HG03432 (cell line): ENCODE measurements at regions not wholly inside any gene's neighbourhood (a gene's known extent, or its start where the extent isn't known, plus 50 kb on each side); places are given as distances from the start of the nearest gene placed in this dataset.

ENCODE experiments used
- ATAC-seq: cut with Tn5 transposase; IDR thresholded peaks from one replicate; pipeline ENCODE4 v1.9.1; 2021; ENCODE audit warnings: mild to moderate bottlenecking, moderate library complexity; ENCODE audit not compliant: unreplicated experiment

DNA sequence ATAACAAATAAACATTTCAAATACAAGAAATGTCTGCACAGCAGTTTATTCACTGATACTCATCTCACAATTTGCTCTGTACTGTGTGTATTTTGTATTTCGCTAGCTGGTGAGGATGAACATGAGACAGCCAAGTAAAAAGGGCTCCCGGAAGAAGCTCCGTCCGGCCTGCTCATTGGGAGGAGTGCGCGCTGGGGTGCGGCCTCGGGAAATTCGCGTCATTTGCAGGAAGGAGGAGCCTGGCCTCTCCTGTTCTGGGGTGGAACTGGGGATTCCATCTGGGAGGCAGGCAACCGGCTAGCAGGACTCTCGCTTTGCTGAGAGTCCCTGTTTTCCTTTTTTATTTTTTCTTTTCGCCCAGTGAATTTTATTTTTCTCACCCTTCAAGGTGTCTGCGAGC lies 368.4 kb upstream of the TMEM132C start:
- ATAC-seq: no peak

DNA sequence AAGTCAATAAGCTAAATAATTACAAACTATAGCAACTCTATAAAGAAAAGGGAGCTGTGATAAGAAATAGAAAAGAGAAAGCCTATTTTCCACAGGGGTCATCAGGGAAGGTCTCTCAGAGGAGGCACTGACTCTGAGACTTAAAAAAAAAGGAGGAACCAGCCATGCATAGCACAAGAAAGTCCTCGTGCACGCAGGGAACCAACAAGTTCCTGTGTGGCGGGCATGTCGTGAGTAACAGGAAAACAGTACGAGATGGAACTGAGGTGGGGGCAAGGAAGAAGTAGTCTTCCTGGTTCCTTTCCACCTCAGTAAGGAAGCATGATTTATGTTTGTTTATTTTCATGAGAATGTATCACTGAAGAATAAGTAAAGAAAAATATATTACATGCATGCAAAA lies 367.0 kb upstream of the TMEM132C start:
- no peak for ATAC-seq

DNA sequence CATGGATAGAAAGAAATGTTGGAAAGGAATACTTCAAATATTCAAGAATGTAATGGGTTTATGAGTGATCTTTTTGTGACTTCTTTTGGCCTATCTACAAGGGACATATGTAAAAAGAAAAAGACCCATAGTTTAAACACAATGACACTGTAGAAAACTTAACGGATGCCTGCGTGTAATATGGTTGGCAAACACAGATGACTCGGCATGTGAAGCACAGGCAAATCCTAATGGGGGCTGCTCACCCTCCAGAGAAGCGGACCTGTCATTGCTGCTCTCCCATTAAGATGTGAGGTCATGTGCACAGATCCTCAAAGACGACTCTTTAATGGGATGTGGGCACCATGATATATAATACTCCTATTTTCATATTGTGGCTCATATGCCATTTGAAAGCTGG lies 366.6 kb upstream of the TMEM132C start:
- no peak for ATAC-seq

DNA sequence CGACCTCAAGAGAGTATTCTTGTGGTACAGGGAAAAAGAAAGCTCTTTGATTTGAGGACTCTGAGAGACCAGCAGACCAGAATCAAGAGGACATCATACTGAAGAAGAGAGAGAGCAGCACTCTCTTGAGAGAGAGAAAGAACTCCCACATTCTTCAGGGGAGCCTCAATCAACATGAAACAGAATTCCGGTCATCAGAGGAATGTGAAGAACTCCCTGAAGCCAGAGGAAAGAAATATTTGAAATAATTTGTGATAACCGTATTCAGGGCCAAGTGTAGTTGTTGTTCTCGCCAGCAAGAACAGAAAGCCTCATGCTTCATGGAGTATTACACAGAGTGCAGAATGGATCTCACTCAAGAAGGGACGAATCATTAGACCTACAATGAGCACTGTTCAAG lies 363.8 kb upstream of the TMEM132C start:
- no peak for ATAC-seq

DNA sequence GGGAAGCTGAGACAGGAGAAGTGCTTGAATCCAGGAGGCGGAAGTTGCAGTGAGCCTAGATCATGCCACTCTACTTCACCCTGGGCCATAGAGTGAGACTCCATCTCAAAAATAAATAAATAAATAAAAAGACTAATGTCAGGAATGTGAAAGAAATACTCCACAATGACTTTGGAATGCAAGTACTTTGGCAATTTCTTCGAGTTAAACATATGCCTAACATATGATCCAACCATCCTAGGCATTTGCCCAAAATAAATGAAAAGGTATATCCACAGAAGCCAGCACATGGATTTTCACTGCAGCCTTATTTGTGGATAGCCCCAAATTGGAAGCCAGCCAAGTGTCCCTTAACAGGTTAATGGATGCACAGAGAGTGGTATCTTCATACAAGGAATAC lies 357.9 kb upstream of the TMEM132C start:
- no peak for ATAC-seq

DNA sequence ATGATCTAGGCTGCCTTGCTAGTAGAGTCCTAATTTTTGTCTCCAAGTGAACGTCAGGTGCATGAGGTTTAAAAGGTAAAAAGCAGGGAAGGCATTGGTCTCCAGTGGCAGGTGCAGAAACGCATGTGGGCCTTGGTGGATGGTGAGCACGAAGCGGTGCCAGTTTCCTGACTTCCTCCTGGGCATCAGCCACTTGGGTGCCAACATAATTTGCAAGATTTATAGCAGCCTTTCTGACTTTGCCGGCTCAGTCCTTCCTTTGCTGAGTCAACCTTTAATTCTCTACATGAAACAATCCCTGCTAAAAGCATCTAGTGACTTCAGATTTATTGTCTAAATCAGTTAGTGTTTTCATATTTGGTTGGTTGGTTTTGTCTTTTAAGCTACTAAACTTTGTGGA lies 355.7 kb upstream of the TMEM132C start:
- no peak for ATAC-seq

DNA sequence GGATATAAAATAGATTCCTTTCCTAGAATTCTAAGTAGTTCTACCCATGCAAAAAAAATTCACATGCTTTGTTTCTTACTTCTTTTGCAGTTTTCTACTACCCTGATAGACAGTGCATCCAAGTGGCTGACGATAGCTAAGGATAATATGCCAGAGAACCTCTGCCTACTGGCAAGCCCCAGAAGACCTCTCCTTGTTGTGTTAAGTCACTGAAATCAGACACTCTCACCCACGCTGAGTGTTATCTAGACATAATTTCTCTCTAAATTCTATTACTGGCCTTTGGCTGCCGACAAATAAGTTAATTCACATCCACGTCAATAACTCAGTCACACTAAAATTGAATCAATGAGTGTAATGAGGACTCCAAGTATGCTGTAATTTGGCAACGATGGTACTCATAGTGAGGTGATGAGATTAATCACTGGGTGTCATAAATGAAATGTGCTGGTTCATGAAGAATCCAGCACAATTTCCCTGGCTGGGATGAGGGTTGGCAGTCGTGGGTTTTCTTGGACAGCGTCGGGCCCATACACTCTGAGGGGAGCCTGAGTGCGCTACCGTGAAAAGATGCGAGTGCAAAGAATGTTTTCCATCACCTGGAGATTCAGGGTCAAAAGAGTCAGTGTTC lies 354.8 kb upstream of the TMEM132C start:
- ATAC-seq: no peak

DNA sequence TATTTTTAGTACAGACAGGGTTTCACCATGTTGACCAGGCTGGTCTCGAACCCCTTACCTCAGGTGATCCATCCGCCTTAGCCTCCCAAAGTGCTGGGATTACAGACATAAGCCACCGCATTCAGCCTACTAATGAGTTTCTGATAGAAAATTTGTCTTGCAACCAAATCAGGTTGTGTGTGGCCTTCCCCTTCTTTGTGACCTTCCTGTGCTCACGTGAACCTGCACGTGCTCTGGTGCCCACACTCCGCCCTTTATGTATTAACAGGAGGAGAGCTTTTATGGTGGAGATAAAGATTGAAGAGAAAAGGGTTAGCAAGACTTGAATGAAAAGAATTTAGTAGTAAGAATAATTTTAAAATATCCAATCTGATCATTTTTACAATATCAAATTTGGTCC lies 343.5 kb upstream of the TMEM132C start:
- ATAC-seq: no peak

DNA sequence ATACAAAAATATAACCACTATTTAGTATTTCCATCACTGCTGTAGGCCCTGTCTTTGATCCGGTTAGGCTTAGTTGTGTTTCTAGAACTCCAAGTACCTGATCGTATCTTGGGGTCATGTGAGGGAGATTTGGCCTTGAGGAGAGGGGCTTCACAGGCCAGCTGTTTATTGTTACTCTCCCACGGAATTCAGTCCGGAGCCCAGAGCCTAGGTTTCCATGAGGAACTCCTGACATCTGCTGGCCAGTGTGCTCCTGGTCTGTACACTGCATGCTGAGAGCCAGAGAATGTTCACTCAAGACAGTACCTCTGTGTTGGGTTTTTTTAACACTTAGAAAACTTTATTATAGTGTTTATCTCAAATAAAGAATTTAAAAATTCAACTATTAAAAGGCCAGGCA lies 341.0 kb upstream of the TMEM132C start:
- no peak for ATAC-seq

DNA sequence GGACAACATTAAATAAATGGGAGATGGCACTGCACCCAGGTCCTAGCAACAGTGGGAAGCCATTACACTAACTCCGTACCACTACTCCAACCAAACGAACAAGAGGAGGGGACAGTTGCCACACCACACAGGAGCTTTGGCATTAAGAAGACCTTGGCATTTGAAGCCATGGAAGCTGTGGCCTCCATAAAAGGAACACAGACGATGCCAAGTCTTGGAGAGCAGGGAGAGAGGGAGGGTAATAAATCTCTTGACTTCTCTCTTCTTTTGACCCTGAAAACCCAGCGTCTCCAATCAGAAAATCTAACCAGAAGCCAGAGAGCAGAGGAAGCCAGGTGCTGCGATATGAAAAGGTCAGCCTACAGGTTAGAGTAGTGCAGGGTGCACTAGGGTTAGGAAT lies 338.8 kb upstream of the TMEM132C start:
- no peak for ATAC-seq

DNA sequence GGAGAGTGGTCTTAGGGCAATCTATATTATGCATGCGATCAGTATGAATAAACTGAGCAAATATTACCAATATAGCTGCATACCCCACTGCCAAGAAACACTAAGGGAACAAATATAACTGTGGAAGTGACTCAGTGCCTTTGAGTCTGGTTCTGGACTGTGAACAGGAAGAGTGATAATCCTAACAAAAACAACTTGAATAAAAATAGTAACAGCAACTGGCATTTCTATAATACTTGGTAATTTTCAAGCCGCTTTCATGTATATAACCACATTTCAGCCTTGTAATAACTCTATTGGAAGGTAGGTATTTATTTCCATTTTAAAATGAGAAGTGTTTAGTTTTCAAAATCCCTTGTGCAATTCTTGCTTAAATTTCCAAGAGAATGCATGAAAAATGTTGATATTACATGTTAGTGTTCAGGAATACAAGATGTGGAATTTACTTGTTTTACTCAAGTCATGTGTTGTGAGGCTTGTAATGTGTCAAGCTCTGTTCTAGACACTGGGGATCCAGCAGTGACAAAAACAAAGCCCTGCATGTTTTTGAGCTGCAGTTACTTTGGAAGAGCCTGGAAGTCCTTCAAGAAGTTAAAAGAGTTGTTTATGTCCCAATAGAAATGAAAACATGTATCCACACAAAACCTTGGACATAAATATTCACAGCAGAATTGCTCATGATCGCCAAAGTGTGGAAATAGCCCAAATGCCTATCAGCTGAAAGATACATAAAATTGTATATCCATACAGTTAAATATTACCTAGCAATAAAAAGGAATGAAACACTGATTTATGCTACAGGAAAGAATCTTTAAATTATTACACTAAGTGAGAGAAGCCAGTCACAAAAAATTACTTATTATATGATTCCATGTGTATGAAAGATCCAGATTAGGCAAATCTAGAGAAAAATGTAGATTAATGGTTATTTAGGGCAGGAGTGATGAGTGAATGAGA lies 338.1 kb upstream of the TMEM132C start:
- ATAC-seq: no peak

DNA sequence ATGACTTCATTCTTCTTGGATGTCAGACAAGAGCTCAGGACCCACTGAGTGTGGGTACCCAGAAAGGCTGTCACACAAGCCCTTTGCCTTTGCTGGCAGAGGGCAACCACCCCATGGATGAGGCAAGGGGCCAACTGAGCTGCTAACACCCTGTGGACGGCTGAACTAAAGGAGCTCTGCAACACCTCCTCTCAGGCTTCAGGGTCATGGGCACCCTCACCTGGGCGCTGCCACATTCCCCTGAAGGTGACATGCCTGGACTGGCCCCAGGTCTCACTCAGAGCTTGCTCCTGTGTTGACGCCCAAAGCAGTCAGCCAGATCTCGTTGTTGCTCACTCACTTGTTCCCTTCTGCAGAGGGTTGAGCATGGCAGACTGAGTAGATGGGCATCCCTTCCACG lies 336.8 kb upstream of the TMEM132C start:
- ATAC-seq: no peak

DNA sequence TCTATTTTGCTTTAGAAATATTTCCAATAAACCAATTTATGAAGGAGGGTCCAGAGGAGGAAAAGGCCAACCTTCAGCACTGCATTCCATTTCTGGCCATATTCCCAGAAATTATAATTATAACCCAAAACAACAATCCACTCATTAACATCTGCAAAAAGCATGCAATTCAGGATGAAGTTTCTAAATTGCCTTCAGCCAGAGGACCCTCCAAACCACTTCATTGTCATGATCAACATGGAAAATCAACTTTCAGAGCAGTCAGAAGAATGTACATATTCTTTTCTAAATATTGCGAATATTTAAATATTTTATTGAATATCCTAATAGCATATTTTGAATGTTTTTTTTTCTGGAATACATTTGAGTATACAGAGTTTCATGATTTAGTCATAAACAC lies 332.6 kb upstream of the TMEM132C start:
- ATAC-seq: no peak

DNA sequence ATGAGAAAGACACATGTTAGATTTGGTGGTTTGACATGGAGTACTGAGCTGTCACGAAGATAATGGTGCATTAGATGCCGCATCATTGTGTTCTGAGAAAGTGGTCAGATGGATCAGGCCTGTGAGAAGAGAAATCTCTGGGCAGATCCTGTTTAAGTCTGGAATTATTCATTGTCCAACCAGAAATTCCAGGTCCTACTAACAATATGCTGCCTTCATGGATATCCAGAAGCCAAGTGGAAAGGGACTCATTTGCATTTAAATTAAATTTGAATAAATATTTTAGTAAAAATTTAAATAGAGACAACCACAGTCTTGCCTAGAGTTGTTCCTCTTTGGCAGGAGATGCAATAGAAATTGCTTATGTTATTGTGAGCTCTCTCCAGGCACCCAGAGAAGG lies 330.5 kb upstream of the TMEM132C start:
- ATAC-seq: no peak

DNA sequence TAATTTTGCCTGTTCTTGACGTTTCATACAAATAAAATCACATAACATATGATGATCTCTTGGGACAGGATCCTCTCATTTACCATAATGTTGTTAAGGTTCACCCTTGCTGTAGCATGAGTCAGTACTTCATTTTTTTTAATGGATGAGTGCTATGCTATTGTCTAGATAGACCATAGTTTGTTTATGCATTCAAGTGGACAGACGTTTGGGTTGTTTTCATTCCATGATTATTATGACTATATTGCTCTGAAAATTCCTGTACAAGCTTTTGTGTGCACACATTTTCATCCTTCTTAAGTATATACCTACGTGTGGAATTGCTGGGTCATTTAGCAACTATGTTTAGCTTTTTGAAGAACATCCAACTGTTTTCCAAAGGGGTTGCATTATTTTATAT lies 325.6 kb upstream of the TMEM132C start:
- no peak for ATAC-seq

DNA sequence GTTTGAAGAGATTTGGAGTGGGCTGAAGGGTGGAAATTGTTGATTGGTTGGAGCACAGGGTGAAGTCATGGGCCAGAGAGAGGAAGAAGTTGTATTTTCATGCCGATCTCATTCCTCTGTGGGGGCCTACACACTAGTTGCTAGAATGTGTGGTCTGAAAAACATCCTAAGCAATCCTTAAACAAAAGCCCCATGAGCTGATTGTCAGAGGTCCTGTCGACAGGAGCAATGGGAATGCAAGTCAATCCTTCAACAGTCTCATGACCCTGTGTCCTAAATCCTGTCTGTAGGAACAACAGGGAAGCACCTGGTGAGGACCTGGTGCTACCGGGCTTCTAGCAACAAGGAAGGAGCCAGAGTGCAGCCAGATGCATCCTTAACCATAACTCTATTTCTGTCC lies 324.0 kb upstream of the TMEM132C start:
- ATAC-seq: no peak

DNA sequence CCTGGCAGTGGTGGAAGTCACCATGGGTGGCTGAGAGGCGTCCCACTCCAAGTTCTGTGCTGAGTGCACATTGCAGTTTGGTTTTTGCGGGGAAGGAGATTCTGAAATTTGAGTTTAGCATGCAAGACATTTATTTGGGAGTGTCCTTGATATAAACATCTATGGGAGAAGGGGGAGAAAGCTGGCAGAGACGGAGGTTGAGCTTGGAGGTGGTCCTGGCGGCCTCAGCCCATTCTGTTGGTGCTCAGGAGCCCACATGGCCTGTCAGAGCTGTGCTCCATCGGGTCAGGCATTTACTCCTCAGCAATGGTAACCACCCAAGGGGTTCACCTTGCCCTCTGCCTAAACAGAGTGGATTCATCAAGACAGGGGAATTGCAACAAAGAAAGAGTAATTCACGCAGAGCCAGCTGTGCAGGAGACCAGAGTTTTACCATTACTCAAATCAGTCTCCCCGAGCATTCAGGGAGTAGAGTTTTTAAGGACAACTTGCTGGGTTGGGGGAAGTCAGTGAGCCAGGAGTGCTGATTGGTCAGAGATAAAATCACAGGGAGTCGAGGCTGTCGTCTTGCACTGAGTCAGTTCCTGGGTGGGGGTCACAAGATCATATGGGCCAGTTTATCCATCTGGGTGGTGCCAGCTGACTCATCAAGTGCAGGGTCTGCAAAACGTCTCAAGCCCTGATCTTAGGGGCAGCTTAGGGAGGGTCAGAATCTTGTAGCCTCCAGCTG lies 323.3 kb upstream of the TMEM132C start:
- no peak for ATAC-seq

DNA sequence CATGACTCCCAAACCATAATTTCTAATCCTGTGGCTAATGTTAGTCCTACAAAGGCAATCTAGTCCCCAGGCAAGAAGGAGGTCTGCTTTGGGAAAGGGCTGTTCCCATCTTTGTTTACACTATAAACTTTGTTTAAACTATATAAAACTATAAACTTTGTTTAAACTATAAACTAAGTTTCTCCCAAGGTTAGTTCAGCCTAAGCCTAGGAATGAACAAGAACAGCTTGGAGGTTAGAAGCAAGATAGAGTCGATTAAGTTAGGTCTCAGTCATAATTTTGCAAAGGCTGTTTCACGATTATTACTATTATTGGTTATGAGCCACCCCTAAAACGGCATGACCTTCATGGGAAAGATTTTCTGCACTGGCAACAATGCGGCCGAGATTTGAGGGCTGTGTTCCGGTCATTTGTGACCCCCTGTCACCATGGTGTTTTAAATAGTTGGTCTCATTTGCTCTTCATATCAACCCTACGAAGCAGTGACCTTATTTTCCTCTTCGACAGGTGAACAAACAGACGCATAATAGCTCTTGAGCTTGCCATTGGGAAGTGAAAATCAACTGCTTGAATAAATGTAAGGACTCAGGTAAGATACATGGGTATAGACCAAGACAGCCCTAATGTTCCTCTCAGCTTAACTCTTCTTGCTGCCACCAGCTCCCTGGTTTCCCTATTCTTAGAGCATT lies 322.6 kb upstream of the TMEM132C start:
- ATAC-seq: no peak

DNA sequence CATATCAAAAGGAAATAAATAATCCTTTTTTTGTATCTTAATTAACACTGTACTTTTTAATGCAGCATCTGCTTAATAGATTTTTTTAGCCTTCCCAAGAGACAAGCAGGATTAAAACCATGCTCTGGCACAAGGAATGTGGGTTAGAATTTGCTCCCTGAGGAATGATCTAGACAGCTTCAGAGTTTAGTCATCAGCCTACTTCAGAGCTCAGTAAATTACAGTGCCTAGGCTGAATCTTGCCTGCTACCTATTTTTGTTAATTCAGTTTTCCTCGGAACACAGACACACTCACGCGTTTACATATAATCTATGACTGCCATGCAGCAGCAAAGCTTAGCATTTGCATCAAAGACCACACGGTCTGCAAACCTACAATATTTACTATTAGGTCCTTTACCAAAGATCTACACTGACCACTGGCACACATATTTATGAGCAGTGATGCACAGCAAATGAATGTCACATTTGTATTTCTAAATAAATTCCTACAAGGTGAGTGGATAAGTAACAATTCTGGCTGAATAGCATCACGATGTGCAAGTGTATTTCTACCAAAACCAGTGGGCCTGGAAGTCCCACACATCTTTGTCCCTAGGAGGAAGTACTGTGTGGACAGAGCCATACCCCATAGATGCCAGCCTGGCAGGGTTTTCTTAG lies 309.8 kb upstream of the TMEM132C start:
- no peak for ATAC-seq

DNA sequence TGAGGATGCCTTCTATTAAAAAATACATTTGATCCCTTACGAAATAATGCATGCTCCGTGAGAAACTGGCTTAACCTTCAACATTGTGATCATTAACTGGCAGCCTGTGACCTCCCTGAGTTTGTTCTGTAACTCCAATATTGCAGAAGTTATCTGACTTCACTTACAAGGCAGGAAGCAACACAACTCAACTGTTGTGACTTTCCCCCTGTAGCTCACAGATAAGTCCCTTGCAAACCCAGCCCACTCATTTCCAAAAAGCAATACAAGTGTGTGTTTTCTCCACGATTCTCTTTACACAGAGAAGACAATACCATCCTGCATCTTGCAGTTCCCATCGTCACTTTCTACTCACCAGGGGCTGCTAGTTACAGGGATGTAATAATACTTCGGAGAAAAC lies 304.7 kb upstream of the TMEM132C start:
- ATAC-seq: no peak

DNA sequence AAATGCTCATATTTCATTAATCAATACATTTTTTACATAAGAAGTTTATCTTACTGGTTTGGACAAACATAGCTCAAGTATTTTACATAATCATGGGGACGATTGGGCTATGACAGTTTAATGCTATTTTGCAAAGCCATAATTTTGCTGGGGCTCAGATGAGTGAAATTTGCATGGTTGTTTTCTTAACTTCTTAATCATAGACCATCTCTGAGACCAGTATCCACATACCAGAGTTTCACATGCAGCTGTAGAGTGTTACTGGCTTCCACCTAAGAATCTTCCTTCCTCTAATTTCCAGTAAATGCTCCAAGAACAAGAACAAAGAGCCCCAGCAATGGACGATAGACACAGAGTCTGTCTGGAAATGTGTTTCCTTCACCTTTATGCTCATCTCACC lies 303.0 kb upstream of the TMEM132C start:
- ATAC-seq: no peak
